DND-41 (cell line): ENCODE measurements at regions not wholly inside any gene's neighbourhood (a gene's known extent, or its start where the extent isn't known, plus 50 kb on each side); places are given as distances from the start of the nearest gene placed in this dataset.

Source experiments
- ATAC-seq: fragments of 200-7000 bp; cut with Tn5 transposase; 3 replicates; pipeline ENCODE4 v1.9.1; 2021; ENCODE audit warnings: low read depth; ENCODE audit not compliant: insufficient read depth
- DNase-seq: peaks from one replicate; pipeline ENCODE4 v3.0.0-alpha.2; 2020
- H2AFZ ChIP-seq: 2 replicates; pipeline ENCODE4 v1.6.0; 2012; ENCODE audit warnings: low read depth, low read length
- H3K27ac ChIP-seq: 2 replicates; pipeline ENCODE4 v1.5.1; 2012; ENCODE audit warnings: low read length, inconsistent platforms
- H3K27me3 ChIP-seq: fragments of 200-600 bp; sonication (generic); 2 replicates; pipeline ENCODE4 v1.6.0; 2012; ENCODE audit warnings: low read length, mild to moderate bottlenecking, inconsistent platforms; ENCODE audit not compliant: insufficient read depth, poor library complexity
- H3K36me3 ChIP-seq: 2 replicates; pipeline ENCODE4 v1.5.1; 2012; ENCODE audit warnings: low read length, inconsistent platforms; ENCODE audit not compliant: insufficient read depth
- H3K4me1 ChIP-seq: 2 replicates; pipeline ENCODE4 v1.5.1; 2012; ENCODE audit warnings: mild to moderate bottlenecking, low read length; ENCODE audit not compliant: insufficient read depth
- H3K4me2 ChIP-seq: 2 replicates; pipeline ENCODE4 v1.6.0; 2012; ENCODE audit warnings: mild to moderate bottlenecking, moderate library complexity, low read length, inconsistent platforms; ENCODE audit not compliant: insufficient read depth
- H3K4me3 ChIP-seq, 2 experiments: fragments of 200-600 bp in 1 of 2; shearing (Covaris generic) in 1 of 2; 2 replicates each; pipeline ENCODE4 v1.5.1; 2012 to 2016; ENCODE audit warnings: inconsistent platforms in 2 of 2, low read length in 2 of 2, mild to moderate bottlenecking in 2 of 2, low read depth in 1 of 2, moderate library complexity in 1 of 2
- H3K79me2 ChIP-seq: 2 replicates; pipeline ENCODE4 v1.6.0; 2012; ENCODE audit warnings: low read length, inconsistent platforms; ENCODE audit not compliant: insufficient read depth
- H3K9ac ChIP-seq: 2 replicates; pipeline ENCODE4 v1.6.0; 2012; ENCODE audit warnings: low read depth, mild to moderate bottlenecking, inconsistent platforms, low read length, moderate library complexity
- H3K9me3 ChIP-seq: 2 replicates; pipeline ENCODE4 v1.5.1; 2012; ENCODE audit warnings: low read length, moderate library complexity, mild to moderate bottlenecking, inconsistent platforms; ENCODE audit not compliant: insufficient read depth, severe bottlenecking
- H4K20me1 ChIP-seq: 2 replicates; pipeline ENCODE4 v1.6.0; 2012; ENCODE audit warnings: low read length; ENCODE audit not compliant: insufficient read depth
- CTCF ChIP-seq: IDR thresholded peaks from 2 replicates; pipeline ENCODE4 v1.5.1; 2012; ENCODE audit warnings: borderline replicate concordance, low read length, moderate library complexity, mild to moderate bottlenecking; ENCODE audit not compliant: poor library complexity, severe bottlenecking; ENCODE audit errors: extremely low read depth
- EZH2 ChIP-seq: IDR thresholded peaks from 3 replicates; pipeline ENCODE4 v1.6.1; 2012; ENCODE audit warnings: borderline replicate concordance, low read depth, mild to moderate bottlenecking, moderate library complexity, low read length, inconsistent platforms; ENCODE audit not compliant: severe bottlenecking

DNA sequence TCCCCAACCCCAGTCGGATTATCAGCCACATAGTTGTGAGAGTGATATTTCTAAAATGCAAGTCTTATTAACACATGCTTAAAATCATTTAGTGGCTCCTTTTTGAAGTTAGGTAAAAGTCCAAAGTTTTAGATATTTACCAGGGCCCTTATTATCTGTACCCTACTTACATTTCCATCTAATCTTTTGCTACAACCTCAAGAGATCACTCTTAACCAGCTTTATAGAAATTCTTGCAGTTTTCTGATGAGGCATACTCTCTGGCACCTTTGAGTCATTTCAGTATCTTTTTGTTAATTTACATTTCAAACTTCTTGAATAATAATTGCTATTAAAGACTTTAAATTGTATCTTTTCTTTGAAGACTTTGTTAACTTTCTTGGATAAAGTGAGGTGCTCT is 453.3 kb downstream of the RFPL4B start:
- DNase-seq, result no peak
- Histone ChIP-seq H3K27ac (no peak overlapping the region), H2AFZ (no peak overlapping the region), H3K9ac (no peak overlapping the region), H3K79me2 (no peaks in the 10 kb centered on the region), H3K9me3 (no peaks in the 10 kb centered on the region), H3K36me3 (no peaks in the 10 kb centered on the region), H3K27me3 (no peaks in the 10 kb centered on the region), H3K4me1 (no peaks in the 10 kb centered on the region), H4K20me1 (no peaks in the 10 kb centered on the region), H3K4me2 (no peak overlapping the region), H3K4me3 (no peak overlapping the region)
- TF ChIP-seq EZH2 (no peak), CTCF (no peak)
- ATAC-seq, result no peak

DNA sequence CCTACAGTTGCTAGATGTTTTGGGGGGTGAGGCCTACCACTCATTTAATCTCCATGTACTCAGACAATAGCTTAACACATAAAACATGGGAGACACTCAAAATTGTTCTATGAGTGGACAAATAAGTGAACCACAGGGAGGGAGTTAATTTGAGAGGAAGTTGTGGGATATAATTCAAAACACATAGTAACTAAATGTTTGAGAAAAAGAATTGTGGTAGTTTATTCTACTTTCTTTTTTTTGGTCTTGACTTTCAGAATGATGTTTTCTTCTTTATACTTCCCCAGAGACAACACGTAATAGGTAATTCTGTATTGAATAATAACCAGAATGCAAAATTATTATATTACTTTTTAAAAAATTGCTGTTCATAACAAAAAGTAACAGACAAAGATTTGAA is 453.8 kb downstream of the RFPL4B start:
- Histone ChIP-seq H3K9me3 (no peaks in the 10 kb centered on the region), H3K27ac (no peak overlapping the region), H3K27me3 (no peaks in the 10 kb centered on the region), H3K9ac (no peak overlapping the region), H3K36me3 (no peaks in the 10 kb centered on the region), H2AFZ (no peak overlapping the region), H3K4me3 (no peak overlapping the region), H4K20me1 (no peaks in the 10 kb centered on the region), H3K4me2 (no peak overlapping the region), H3K79me2 (no peaks in the 10 kb centered on the region), H3K4me1 (no peaks in the 10 kb centered on the region)
- DNase-seq (no peak), ATAC-seq (no peak)
- TF ChIP-seq EZH2 (no peak), CTCF (no peak)

GRCh38 chr6:112801468-112802080 is 454.4 kb downstream of the RFPL4B start:
- ATAC-seq (no peak), DNase-seq (no peak)
- Histone ChIP-seq H3K27ac (no peak overlapping the region), H3K9me3 (no peaks in the 10 kb centered on the region), H3K4me3 (no peak overlapping the region), H4K20me1 (no peaks in the 10 kb centered on the region), H3K36me3 (no peaks in the 10 kb centered on the region), H3K27me3 (no peaks in the 10 kb centered on the region), H3K4me1 (no peaks in the 10 kb centered on the region), H3K4me2 (no peak overlapping the region), H2AFZ (no peak overlapping the region), H3K9ac (no peak overlapping the region), H3K79me2 (no peaks in the 10 kb centered on the region)
- TF ChIP-seq EZH2, result no peak
- no peak for TF ChIP-seq CTCF

GRCh38 chr6:112802144-112802543 is 455.0 kb downstream of the RFPL4B start:
- no peak overlapping the region for H2AFZ ChIP-seq
- no peaks in the 10 kb centered on the region for H3K9me3 ChIP-seq
- no peaks in the 10 kb centered on the region for H3K79me2 ChIP-seq
- ATAC-seq (no peak), DNase-seq (no peak)
- no peaks in the 10 kb centered on the region for H3K4me1 ChIP-seq
- no peaks in the 10 kb centered on the region for H4K20me1 ChIP-seq
- no peaks in the 10 kb centered on the region for H3K27me3 ChIP-seq
- H3K36me3 ChIP-seq, result no peaks in the 10 kb centered on the region
- no peak for TF ChIP-seq EZH2
- TF ChIP-seq CTCF, result no peak
- no peak overlapping the region for H3K4me2 ChIP-seq
- H3K27ac ChIP-seq, result no peak overlapping the region
- H3K4me3 ChIP-seq, result no peak overlapping the region
- no peak overlapping the region for H3K9ac ChIP-seq
